ENCODE measurements at regions not wholly inside any gene's neighbourhood (a gene's known extent, or its start where the extent isn't known, plus 50 kb on each side); places are given as distances from the start of the nearest gene placed in this dataset.

DNA sequence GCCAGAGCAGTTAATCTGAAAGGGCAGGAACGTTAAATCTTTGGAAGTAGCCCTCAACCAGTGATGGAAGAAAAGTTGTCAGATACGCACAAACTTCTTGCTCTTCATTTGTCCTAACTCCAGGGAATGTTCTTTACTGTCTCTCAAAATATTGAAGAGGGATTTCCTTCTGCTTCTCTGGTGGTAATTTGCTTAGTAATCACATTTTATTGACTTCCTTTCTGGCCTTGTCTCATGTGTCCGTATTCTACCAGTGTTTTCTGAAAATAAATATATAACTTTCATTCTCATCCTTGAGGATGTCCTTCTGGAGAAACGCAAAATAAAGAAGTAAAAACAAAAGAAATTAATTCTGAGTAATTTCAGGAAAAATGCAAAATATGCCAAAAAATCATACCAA, 282.1 kb downstream of the CYLC2 start:
- TF ChIP-seq POLR2A (IDR thresholded peaks at IDR 0.05): no peak
- TF ChIP-seq, protein P1, sequence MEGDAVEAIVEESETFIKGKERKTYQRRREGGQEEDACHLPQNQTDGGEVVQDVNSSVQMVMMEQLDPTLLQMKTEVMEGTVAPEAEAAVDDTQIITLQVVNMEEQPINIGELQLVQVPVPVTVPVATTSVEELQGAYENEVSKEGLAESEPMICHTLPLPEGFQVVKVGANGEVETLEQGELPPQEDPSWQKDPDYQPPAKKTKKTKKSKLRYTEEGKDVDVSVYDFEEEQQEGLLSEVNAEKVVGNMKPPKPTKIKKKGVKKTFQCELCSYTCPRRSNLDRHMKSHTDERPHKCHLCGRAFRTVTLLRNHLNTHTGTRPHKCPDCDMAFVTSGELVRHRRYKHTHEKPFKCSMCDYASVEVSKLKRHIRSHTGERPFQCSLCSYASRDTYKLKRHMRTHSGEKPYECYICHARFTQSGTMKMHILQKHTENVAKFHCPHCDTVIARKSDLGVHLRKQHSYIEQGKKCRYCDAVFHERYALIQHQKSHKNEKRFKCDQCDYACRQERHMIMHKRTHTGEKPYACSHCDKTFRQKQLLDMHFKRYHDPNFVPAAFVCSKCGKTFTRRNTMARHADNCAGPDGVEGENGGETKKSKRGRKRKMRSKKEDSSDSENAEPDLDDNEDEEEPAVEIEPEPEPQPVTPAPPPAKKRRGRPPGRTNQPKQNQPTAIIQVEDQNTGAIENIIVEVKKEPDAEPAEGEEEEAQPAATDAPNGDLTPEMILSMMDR (IDR thresholded peaks at IDR 0.05): no peak
